HUDEP-2 (cell line): ENCODE measurements at regions not wholly inside any gene's neighbourhood (a gene's known extent, or its start where the extent isn't known, plus 50 kb on each side); places are given as distances from the start of the nearest gene placed in this dataset.

Experiments used
- DNase-seq, 76 experiments: peaks; one replicate each; lab custom pipeline; 2025; ENCODE audit not compliant: unreplicated experiment in 76 of 76; lab: John Stamatoyannopoulos, UW

DNA sequence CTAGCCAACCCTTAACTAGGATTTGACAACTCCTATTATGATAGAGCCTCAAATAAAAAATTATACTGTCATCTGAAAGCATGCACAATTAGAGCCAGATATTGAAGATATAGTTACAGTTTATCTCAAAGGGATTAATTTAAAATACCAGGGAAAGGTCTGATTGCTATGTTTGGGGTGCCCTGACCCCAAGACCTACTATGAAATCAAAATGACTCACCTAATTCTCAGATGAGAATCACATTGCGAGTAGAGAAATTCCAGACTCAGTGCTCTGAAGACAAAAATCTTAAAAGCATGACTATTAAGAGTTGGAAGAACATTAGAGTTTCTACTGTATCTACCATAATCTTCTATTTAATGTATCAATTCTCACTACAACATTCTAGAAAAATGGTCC lies 297.1 kb downstream of the AHR start:
- DNase-seq: no peak

DNA sequence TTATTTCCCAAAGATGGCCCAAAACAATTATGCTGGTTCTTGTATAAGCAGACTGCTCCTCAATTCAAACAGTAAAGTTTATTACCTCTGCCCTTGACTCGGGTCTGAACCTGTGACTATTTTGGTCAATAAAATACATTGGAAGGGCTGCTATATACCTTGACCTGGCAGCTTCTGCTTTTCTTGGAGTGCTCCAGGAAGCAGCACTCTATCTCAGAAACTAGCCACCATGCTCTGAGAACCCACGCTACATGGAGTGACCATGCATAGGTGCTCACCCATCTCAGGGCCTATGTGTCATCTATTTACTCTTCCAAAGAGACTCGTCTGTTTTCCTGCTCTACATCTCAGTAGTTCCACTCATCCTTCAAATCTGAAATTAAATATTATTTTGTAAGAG lies 299.9 kb downstream of the AHR start:
- DNase-seq: no peak

DNA sequence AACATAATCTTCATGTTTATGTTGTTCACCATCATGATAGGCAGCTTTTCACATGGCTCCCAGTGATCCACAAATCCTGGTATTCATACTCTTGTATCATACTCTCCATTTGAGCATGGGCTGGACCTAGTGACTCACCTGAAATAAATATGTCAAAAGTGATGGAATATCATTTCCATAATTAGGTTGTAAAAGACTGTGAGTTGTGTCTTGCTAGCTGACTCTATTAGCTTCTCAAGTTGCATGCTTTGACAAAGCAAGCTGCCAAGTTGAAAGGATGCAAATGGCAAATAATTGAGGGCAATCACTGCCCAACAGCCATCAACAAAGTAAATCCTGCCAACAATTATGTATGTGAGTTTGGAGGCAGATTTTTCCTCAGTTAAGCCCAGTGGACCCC lies 300.4 kb downstream of the AHR start:
- DNase-seq: no peak

DNA sequence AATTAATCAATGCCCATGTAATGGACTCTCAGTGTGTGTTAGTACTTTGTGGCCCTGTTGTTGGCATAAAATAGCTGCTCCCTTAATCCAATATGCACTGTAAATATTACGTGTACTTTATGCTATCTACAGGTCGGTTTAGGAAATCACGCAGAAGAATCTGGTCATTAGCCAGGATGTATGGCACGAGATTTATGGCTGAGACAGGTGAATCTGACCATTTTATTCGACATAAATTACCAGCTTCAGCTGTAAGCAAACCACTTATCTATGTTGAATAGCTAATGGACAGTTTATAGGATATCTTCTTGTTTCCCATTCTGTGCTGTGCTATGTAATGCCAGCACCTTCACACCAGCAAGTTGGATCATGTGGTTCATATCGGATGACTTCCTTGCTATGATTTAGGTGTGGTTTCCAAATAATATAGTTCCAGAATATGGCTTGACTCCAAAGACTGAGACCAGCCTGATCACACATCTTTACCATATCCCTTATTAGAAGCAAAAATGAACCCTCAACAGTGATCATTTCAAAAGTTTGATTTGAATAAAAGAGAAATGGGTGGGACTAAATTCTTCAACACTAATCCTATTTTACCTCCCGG lies 301.4 kb downstream of the AHR start:
- DNase-seq: no peak

DNA sequence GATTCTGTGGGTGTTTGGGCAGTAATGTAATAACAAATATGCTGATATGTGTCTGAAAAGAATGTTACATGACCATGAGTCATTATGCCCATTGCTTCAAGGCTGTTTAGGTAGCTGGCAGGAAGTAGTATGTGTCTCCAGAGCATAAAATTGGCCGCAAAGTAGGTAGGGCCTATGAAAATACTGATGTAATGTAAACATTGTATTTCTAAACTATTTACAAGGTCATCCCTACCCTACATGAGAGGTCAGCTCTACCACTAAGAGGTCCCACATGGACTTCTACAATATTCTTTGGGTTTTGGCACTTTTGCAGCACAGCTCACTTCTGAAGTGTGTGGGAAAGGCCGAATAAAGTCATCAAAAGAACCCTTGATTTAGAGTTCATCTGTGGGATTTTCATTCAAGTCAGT lies 301.9 kb downstream of the AHR start:
- DNase-seq: no peak

DNA sequence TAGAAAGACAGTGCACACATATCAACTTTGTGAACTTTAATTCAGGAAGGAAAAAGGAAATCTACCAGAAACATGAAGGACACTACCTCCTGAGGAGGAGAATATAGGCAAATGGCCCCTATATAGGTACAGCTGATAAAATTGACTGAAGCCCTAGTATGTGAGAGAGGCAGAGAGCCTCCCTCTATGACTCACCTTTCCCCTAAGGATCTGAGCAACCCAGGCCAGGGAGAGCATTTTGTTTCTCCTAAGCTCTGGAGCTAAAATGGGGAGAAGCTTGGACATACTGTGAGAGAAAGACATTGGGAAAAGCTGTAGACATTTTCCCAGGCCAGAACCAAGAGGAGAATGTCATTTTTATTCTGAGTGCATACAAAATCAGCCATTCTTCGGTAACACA lies 303.5 kb downstream of the AHR start:
- DNase-seq: no peak

DNA sequence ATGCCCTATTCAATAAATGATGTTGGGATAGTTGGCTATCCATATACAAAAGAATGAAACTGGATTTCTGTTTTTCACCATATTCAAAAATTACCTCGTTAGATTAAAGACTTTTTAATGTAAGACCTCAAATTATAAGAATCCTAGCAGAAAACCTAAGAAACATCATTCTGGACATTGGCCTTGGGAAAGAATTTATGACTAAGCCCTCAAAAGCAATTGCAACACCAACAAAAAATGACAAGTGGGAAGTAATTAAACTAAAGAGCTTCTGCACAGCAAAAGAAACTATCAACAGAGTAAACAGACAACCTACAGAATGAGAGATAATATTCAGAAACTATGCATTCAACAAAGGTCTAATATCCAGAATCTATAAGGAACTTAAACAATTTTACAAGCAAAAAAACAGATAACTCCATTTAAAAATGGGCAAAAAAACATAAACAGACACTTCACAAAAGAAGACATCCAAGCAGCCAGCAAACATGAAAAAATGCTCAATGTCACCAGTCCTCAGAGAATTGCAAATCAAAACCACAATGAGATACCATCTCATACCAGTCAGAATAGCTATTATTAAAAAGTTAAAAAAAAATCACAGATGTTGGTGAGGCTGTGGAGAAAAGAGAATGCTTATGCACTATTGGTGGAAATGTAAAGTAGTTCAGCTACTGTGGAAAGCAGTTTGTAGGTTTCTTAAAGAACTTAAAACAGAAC lies 309.8 kb downstream of the AHR start:
- no peak for DNase-seq

DNA sequence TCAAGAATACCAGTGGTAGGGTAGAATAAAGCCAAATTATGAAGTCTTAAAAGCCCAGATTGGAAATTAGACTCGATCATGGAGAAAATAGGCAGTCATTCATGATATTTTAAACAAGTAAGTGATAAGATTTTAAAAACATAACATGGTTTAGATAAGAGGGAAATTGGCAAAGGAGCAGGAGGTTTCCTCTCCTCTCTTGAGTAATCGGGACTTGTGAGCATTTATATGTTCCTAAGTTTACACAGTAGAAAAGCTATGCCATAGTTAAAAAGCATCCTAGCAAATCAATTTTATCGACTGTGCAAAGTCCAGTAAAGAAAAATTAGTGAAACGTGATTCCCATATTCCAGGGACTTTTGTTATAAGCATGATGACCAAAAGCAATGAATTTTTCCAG lies 313.2 kb downstream of the AHR start:
- DNase-seq: no peak

DNA sequence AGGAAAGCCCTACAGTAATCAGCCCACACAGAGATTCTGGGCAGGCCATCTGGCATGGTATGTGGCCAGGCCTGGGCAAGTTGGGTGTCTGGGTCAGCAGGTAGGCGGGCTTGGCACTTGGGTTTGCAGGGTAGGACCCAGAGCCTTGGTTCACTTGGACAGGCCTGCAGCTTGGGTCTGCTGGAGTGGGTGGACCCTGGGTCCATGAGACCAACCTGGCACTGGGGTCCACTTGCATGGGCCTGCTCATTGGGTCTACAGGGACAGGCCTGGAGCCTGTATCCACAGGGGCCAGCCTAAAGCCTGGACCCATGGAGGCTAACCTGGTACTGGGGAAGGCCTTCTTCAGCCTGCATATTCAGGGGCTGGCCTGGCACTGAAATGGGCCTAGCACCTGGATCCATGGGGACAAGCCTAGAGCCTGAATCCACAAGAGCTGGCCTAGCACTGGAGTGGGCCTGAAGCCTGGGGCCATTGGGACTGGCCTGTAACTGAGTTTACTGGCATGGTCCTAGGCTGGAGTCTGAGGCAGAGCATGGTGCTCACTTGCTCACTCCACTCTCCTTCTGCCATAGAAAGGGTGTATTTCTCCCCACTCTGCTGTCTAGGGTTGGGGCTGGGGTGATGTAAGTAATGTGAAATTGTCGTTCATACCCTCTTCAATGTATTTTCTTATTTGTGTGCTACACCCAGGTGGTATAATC lies 315.0 kb downstream of the AHR start:
- DNase-seq: no peak

DNA sequence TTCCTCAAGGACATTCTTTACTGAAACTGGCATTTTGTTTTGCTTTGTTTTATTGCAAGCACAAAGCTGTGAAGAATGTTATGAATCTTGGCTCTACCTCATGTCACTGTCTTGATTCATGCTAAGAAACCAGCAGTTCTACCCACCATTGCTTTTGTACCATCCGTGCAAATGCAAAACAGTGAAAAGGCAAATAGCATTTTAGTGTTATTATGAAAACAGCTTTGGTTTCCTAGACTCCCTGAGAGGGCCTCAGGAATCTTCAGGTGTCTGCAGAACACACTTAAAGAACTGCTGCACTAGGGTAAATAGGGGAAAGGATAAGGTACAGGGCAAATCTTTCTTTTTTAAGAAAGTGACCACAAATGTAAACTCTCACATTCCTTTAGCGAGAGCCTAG lies 318.9 kb downstream of the AHR start:
- DNase-seq: no peak

DNA sequence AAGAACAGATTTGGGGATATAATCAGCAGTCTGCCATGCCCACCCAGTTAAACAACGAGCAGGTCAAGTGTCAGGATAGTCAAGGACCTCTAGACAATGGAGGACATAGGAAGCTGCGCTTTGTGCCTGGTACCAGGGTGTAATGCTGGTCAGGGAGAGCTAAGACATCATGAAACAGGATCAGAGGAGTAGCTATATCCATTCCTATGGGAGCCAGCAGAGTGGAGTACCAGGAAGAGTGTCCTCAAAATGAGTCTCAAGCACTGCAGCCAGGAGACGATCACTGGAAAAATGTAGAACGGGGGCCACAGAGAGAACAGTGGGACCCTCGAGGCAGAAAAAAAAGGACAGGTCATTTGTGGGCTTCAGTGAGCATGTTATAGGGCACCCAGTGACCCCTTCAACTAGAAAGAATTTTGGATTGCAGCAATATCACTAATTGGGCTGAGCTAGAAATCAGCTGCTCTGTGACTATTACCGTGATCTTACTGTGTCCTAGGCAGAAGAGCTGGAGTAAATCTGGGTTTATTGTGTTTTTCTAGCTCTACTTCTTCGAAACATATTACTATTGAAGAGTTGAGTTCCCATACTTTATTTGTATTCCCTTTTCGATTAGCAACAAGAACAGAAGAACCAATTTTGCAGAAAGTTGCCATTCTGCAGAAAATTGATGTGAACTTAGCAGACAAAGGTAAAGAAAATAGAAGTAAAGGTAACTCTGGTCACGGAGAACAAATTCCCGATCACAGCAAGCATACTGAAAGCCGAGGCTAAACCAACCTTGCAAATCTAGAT lies 319.6 kb downstream of the AHR start:
- no peak for DNase-seq

DNA sequence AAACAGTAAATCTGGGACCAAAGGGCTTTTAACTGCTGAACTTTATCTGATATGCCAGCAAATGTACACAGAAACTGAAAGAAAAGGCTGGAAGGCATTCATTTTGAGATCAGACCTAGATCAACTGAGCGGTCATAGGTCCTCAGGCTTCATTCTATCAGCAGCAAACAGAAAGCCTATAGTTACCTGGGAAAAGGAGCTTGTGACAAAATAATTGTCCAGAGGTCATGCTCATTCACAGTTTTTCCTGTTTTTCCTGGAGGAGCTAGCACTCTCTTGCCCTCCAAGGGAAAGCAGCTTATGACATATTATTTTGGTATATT lies 320.2 kb downstream of the AHR start:
- DNase-seq: no peak

DNA sequence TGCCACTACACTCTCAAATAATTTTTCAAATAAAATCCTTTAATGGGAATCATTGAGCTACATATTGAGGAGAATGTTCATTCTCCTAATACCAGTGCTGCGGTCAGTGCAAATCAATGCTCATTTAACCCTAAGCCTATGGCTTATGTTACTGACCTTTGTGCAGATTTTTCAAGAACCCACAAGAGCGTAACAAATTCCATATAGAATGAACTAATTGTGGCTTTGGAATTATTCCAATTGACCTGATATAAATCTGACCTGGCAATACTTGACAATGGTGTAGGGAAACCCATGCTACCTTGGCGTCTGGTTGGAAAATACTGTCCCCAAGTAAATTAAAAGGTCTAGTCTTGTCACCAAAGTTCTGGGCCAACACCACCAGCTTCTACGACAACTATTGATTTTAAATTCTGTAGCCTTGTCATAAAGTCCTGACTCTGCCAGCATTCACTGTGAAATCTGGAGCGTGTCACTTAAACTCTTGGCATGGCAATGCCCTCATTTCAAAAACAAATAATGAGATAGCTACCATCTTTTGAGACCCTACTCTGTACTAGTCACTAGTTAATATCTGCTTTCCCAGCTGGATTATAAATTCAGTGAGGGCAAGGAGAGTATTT lies 320.9 kb downstream of the AHR start:
- no peak for DNase-seq

DNA sequence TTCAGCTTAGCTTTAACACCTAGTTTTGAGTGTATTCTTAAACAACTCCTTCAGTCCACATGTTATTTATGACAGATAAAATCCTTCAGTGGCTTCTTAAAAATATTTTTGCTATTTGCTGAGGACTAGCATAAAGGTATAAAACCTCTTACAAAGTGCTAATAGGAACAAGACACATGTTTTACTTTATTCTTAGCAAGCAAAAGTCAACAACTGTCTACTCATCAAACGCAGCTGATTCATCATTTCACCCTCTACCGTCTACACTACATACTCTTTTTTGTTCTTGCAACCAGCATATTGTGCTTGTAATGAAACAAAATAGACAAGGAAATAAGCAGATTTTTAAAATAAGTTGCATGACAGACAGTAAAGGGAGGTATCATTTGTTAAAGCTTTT lies 319.7 kb downstream of the SNX13 start:
- no peak for DNase-seq

DNA sequence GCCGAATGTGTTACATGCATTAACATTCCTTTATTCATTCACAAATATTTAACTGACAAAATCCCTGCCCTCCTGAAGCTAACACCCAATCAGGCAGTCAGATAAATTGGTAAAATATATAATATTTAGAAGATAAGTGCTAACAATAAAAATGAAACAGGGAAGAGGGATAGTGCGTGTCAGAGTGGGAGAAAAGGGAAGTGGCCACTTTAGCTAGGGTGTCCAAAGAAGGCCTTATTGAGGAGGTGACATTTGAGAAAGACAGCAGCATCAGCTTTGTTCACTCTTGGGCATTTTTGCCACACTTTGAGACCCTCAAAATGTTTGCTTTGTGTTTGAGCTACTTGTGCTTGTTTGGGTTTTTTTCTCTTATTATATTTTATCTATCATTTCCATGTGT lies 317.8 kb downstream of the SNX13 start:
- DNase-seq: no peak

DNA sequence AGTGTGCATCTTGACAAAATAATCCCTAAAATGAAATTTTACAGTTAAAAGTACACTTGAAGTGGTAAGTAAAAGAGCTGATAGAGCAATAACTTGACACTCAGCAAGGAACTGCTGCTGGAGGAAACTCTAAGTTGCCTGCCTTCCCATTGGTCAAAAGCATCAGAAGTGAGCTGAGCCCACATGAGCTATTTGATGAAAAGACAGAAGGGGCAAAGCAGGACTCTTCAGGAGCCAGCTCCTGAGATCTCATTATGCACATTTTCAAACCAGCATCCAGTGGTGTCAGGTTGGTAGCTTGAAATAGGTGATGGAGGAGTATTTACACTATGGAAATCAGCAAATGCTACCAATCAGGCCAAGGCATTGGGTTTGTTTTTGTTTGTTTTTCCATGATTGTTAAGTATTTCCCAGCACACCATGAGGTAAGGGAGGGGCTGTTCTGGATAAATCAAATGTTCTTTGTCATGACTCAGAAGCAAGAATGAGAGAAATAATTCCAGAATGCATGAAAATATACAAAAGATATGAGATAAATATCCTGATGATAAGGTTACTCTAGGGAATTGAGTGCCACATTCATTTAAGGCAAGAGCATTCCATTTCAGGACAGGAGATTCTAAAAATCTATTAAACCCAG lies 316.6 kb downstream of the SNX13 start:
- no peak for DNase-seq

DNA sequence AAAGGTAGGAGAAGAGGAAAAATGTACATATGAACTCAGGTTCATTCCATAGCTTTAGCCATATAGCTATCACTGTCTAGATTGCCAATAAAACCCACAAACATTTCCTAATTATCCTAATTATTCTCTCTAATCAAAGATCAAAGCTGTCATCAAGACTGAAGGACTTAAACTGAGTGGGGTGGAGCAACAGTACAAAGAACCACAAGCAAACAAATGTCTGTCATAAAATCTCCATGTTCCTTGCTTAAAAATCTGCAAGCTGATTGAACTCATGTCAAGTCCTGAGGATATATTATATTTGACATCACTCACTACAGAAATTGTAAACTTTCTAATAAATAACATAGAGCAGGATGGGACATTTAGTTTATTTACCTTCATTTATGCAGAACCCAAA lies 315.9 kb downstream of the SNX13 start:
- DNase-seq: no peak

DNA sequence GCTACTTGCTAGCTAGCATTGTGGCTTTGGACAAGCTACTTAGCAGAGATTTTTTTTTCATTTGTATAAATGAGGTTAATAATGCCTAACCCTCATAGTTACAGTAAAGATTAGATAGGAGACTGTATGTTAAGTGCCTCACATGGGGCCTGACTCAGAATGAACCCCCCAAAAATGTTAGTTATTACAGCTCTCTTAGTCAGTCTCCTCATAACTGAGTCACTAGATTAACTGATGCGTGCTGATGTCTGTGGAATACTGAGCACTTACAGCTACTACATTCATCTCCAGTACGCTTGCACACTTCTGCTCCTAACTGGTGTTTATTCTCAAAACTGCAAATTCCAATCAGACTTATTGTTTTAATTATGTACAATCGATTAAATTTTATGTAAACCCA lies 315.3 kb downstream of the SNX13 start:
- no peak for DNase-seq

DNA sequence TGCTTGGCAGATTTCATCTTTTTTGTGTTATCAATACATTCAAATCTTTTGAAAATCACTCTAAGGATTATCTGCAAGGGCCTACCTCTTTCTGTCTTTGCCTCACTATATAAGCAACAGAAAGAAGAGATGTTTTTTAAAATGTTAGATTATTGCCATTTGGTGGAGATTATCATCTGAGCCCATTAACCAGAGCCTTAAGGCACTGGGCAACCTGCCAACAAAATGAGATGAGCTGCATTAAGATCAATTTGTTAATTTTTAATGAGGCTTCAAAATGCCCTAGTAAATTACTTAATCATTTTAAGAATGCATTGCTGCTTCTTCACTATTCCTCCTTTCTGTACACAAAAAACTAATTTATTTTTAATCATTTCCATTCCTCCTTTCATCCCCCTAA lies 314.1 kb downstream of the SNX13 start:
- DNase-seq: no peak

DNA sequence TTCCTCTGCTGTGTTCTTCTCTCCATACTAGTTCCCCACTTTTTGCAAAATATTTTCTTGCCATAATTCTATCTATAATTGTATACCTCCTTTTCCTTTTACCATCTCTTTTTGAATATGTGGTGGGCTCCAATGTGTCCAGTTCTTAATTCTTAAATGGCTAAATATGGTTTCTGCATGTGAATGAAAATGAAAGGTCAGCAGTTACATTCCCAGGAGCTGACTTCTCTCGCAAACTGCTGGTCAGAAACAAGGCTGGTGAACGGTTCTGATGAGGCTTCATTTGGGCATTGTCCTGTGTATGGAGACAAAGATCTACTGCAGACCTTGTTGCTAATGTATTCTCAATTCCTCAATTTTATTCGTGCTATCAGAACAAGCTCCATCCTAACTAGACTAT lies 309.2 kb downstream of the SNX13 start:
- DNase-seq: no peak

DNA sequence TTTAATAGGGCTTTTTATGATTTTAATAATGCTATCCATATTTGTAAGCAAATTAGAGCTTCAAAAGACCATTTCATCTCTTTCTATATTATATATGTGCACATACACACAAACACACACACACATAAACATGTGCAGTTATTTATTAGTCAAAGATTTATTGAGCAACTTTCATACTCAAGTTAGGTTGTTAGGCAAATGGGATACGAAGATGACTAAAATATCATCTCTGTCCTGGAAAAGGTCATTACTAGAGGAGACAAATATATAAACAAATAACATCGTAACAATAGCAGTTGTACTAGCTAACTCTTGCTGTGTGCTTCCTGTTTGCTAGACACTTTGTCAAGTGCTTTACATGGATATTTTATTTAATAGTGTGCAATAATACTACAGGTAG lies 307.9 kb downstream of the SNX13 start:
- DNase-seq: no peak
